C4-2B (cell line): ENCODE measurements at regions not wholly inside any gene's neighbourhood (a gene's known extent, or its start where the extent isn't known, plus 50 kb on each side); places are given as distances from the start of the nearest gene placed in this dataset.

Experiments
- H3K27ac ChIP-seq: fragments of 450-650 bp; 2 replicates; pipeline ENCODE4 v1.5.1; 2017
- CTCF ChIP-seq: fragments of 450-650 bp; conservative IDR thresholded peaks from 2 replicates; pipeline ENCODE4 v1.5.1; 2017; ENCODE audit warnings: mild to moderate bottlenecking
- ZFX ChIP-seq: fragments of 450-650 bp; IDR thresholded peaks from 2 replicates; pipeline ENCODE4 v1.6.1; 2017

- no peak for TF ChIP-seq ZFX
- no peak for TF ChIP-seq CTCF
- no peak overlapping the region for H3K27ac ChIP-seq
Measured at GRCh38 chr11:92915551-92915950, 53.9 kb upstream of the MTNR1B start.

GRCh38 chr11:92916299-92916698 is 53.2 kb upstream of the MTNR1B start:
- no peak for TF ChIP-seq CTCF
- TF ChIP-seq ZFX, result no peak
- no peak overlapping the region for H3K27ac ChIP-seq

- TF ChIP-seq ZFX, result no peak
- no peak for TF ChIP-seq CTCF
- H3K27ac ChIP-seq, result no peak overlapping the region
Measured at GRCh38 chr11:92917927-92918326, 51.5 kb upstream of the MTNR1B start.

- no peak overlapping the region for H3K27ac ChIP-seq
- no peak for TF ChIP-seq CTCF
- no peak for TF ChIP-seq ZFX
Measured at GRCh38 chr11:92919048-92919447, 50.4 kb upstream of the MTNR1B start.
